ENCODE measurements at regions not wholly inside any gene's neighbourhood (a gene's known extent, or its start where the extent isn't known, plus 50 kb on each side); places are given as distances from the start of the nearest gene placed in this dataset.
"Not testable (repeated sequence)": the region's sequence is repeated elsewhere in the genome, so short reads cannot be mapped to it uniquely, and the experiment has no call there.

DNA sequence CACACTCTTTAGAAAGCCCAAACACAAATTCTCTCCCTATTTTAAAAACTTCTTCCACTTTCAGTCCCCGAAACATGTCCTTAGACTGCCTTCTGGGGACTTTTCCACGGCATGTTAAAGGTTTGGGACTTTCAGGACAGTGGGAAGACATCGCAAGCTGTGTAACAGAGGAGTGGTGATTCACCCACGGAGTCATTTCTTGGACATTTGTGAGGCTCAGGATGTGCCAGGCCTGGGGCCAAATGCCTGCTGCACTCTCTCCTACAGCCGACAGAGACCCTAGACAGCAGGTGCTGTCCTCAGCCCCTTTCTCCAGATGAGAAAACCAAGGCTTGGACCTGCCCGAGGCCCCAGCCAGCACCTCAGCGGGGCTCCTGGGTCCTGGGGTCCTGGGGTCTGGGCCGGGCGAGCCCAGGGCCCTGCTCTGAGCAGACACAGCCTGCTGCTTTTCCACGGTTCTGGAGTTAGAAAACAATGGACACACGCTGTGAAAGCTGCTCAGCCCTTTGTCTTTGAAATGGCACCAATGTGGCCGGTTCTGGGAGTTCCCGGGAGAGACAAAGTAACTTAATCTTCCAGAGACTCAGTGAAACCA lies 370.2 kb upstream of the SFSWAP start:
- Histone ChIP-seq H3K36me3 (replicated peaks; ENCODE audit: insufficient read depth, low read depth) (no peaks in the 10 kb centered on the region), H3K4me1 (ENCODE audit: insufficient read depth) (no peaks in the 10 kb centered on the region), H3K27me3 (no peaks in the 10 kb centered on the region), H2AFZ (no peak overlapping the region), H3K4me3 (no peak overlapping the region), H3K9me2 (replicated peaks; ENCODE audit: insufficient read depth) (no peaks in the 10 kb centered on the region), H3K9me3 (ENCODE audit: low read depth) (no peaks in the 10 kb centered on the region), H3K4me2 (no peak overlapping the region), H4K20me1 (ENCODE audit: insufficient read depth, poor library complexity, severe bottlenecking) (no peaks in the 10 kb centered on the region), H3K27ac (no peak overlapping the region), H3K79me2 (no peaks in the 10 kb centered on the region)
- WGBS (ENCODE audit: low lambda C conversion rate, missing lambda C conversion rate) = 49% methylated on average over 13 of the region's 13 CpGs
- TF ChIP-seq EZH2phosphoT487 (IDR thresholded peaks at IDR 0.05; ENCODE audit: low read depth, severe bottlenecking, unreplicated experiment) (no peak), EZH2 (IDR thresholded peaks at IDR 0.05; ENCODE audit: borderline replicate concordance) (no peak), CTCF (IDR thresholded peaks at IDR 0.05; ENCODE audit: poor library complexity) (no peak)
- DNase-seq (ENCODE audit: low spot score) = no peak

DNA sequence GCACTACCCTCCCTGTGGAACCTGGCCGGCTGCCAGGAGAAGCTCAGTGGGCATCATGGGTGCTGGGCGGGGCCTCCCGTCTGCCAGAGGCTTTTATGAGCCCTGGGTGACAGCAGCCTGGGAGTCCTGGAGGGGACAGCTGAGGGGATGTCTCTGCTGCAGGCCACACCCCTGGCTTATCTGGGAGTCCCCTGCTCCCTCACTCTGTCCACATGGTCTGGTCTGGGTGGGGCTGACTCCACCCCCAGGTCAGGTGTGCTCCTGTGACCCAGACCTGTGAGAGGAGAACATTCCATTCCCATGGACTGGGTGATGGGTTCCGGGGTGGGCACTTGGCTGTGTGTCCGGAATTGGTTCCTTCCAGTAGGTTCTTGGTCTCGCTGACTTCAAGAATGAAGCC lies 369.3 kb upstream of the SFSWAP start:
- not testable (repeated sequence) for H3K36me3 ChIP-seq (replicated peaks; ENCODE audit: insufficient read depth, low read depth); H3K9me3 ChIP-seq (ENCODE audit: low read depth); DNase-seq (ENCODE audit: low spot score); H3K27ac ChIP-seq; H3K9me2 ChIP-seq (replicated peaks; ENCODE audit: insufficient read depth); H2AFZ ChIP-seq; H3K4me2 ChIP-seq; H3K79me2 ChIP-seq; H3K4me1 ChIP-seq (ENCODE audit: insufficient read depth); H3K27me3 ChIP-seq; H3K4me3 ChIP-seq; H4K20me1 ChIP-seq (ENCODE audit: insufficient read depth, poor library complexity, severe bottlenecking)
- WGBS (ENCODE audit: low lambda C conversion rate, missing lambda C conversion rate) = 64% methylated on average over 5 of the region's 6 CpGs

GRCh38 chr12:131343436-131343835 lies 367.5 kb upstream of the SFSWAP start:
- H3K9me2 ChIP-seq (replicated peaks; ENCODE audit: insufficient read depth); H3K79me2 ChIP-seq; H3K4me2 ChIP-seq; H3K27me3 ChIP-seq; DNase-seq (ENCODE audit: low spot score); H4K20me1 ChIP-seq (ENCODE audit: insufficient read depth, poor library complexity, severe bottlenecking); H3K36me3 ChIP-seq (replicated peaks; ENCODE audit: insufficient read depth, low read depth); H3K9me3 ChIP-seq (ENCODE audit: low read depth); H3K4me3 ChIP-seq; H2AFZ ChIP-seq; H3K27ac ChIP-seq; H3K4me1 ChIP-seq (ENCODE audit: insufficient read depth): not testable (repeated sequence)
- WGBS (ENCODE audit: low lambda C conversion rate, missing lambda C conversion rate) = 74% methylated on average over 3 of the region's 3 CpGs

- 74% methylated on average over 21 of the region's 22 CpGs for WGBS (ENCODE audit: low lambda C conversion rate, missing lambda C conversion rate)
- not testable (repeated sequence) for H3K9me3 ChIP-seq (ENCODE audit: low read depth); DNase-seq (ENCODE audit: low spot score)
Measured at GRCh38 chr12:131344715-131345520, 366.0 kb upstream of the SFSWAP start.

More at GRCh38 chr12:131344715-131345520, 366.0 kb upstream of the SFSWAP start:
- H3K9me2 ChIP-seq (replicated peaks; ENCODE audit: insufficient read depth); H3K4me3 ChIP-seq; H3K4me1 ChIP-seq (ENCODE audit: insufficient read depth); H3K4me2 ChIP-seq; H2AFZ ChIP-seq; H3K79me2 ChIP-seq; H4K20me1 ChIP-seq (ENCODE audit: insufficient read depth, poor library complexity, severe bottlenecking); H3K36me3 ChIP-seq (replicated peaks; ENCODE audit: insufficient read depth, low read depth); H3K27me3 ChIP-seq; H3K27ac ChIP-seq: not testable (repeated sequence)
